PC-9 (cell line): ENCODE measurements at regions not wholly inside any gene's neighbourhood (a gene's known extent, or its start where the extent isn't known, plus 50 kb on each side); places are given as distances from the start of the nearest gene placed in this dataset.

Source experiments
- BruUV-seq: library from RNA; stranded (reverse); fragments of 400-500 nt; replicated peaks from 2 replicates; lab custom pipeline; 2021; lab: Mats Ljungman, UMichigan
- CTCF ChIA-PET: fragments of 300-600 bp; sonication (Branson Sonifier 250); formaldehyde crosslinking; loops from one replicate; lab custom pipeline; 2022; ENCODE audit warnings: antibody characterized with exemption; lab: Charles Lee
- POLR2A ChIA-PET: fragments of 300-600 bp; sonication (Branson Sonifier 250); formaldehyde crosslinking; loops from one replicate; lab custom pipeline; 2022; ENCODE audit warnings: antibody characterized with exemption; ENCODE audit not compliant: unreplicated experiment; lab: Charles Lee
- DNase-seq, 2 experiments: peaks; one replicate each; pipeline versions ENCODE4 v3.0.0 to v3.0.0-alpha.2; 2015 to 2022; ENCODE audit warnings: mixed read lengths in 1 of 2
- H2AFZ ChIP-seq: fragments of 200-600 bp; sonication (generic); 2 replicates; pipeline ENCODE4 v1.8.1; 2017; ENCODE audit warnings: antibody characterized with exemption
- H3F3A ChIP-seq: fragments of 200-600 bp; sonication (generic); 2 replicates; pipeline ENCODE4 v1.8.1; 2017; ENCODE audit warnings: antibody characterized with exemption, mild to moderate bottlenecking, low read depth; ENCODE audit not compliant: insufficient read depth
- H3K27ac ChIP-seq: fragments of 200-600 bp; sonication (generic); 2 replicates; pipeline ENCODE4 v1.6.1; 2016; ENCODE audit warnings: mixed run types
- H3K27me3 ChIP-seq: fragments of 200-600 bp; sonication (generic); 2 replicates; pipeline ENCODE4 v1.6.1; 2016; ENCODE audit warnings: low read depth, mixed run types; ENCODE audit not compliant: insufficient read depth
- H3K36me3 ChIP-seq: fragments of 200-600 bp; sonication (generic); 2 replicates; pipeline ENCODE4 v1.6.1; 2016; ENCODE audit warnings: low read depth, mixed run types
- H3K4me1 ChIP-seq: fragments of 200-600 bp; sonication (generic); replicated peaks from 2 replicates; pipeline ENCODE4 v1.6.1; 2016; ENCODE audit warnings: mixed run types; ENCODE audit not compliant: insufficient read depth
- H3K4me2 ChIP-seq: fragments of 200-600 bp; sonication (generic); 2 replicates; pipeline ENCODE4 v1.6.1; 2017; ENCODE audit warnings: mixed run types
- H3K4me3 ChIP-seq: fragments of 200-600 bp; sonication (generic); 2 replicates; pipeline ENCODE4 v1.6.1; 2016; ENCODE audit warnings: mixed run types
- H3K79me2 ChIP-seq: fragments of 200-600 bp; sonication (generic); 2 replicates; pipeline ENCODE4 v1.6.1; 2017; ENCODE audit warnings: low read depth, mixed run types
- H3K9me2 ChIP-seq: fragments of 200-600 bp; sonication (generic); 2 replicates; pipeline ENCODE4 v1.8.1; 2017; ENCODE audit warnings: mild to moderate bottlenecking; ENCODE audit not compliant: insufficient read depth
- H3K9me3 ChIP-seq: fragments of 200-600 bp; sonication (generic); 2 replicates; pipeline ENCODE4 v1.8.1; 2016; ENCODE audit warnings: low read depth; ENCODE audit not compliant: insufficient read depth
- H4K20me1 ChIP-seq: fragments of 200-600 bp; sonication (generic); 2 replicates; pipeline ENCODE4 v1.8.1; 2017; ENCODE audit not compliant: insufficient read depth
- CTCF ChIP-seq: fragments of 200-600 bp; sonication (generic); conservative IDR thresholded peaks from 2 replicates; pipeline ENCODE4 v1.6.1; 2017; ENCODE audit warnings: mixed run types, antibody characterized with exemption, mild to moderate bottlenecking, moderate library complexity
- EZH2 ChIP-seq: fragments of 200-600 bp; sonication (generic); IDR thresholded peaks from 2 replicates; pipeline ENCODE4 v1.8.0; 2017; ENCODE audit warnings: antibody characterized with exemption, low read depth
- intact Hi-C: fragments of 100-400 bp; cut with micrococcal nuclease; formaldehyde crosslinking; loops from one replicate; pipeline ENCODE4 v1.10.0; 2022; ENCODE audit not compliant: unreplicated experiment

DNA sequence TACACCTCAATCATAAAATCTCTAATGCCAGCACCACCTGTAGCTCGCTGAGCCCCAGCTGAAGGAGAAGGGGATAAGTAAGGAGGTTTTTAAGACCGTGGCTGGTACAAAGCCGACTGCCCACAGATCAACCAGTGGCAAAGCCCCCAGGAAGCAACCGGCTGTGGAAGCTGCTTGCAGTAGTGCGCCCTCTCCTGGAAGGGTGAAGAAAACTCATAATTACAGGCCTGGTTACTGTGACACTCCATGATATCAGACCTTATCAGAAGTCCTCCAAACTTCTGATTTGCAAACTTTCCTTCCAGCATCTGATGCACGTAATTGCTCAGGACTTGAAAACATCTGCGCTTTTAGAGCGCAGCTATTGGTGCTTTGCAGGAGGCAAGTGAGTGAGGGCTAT lies 63.1 kb upstream of the MCTP2 start:
- H3K4me3 ChIP-seq: no peak overlapping the region
- no peak for DNase-seq
- H3K4me1 ChIP-seq: no peaks in the 10 kb centered on the region
- ChIA-PET CTCF (interaction anchor here (0.6 kb wide), 1 partner anchor 48 kb away, joined by 3 read pairs; no protein-coding TSS in a partner anchor), POLR2A (no interaction called here)
- H3K79me2 ChIP-seq: no peaks in the 10 kb centered on the region
- BruUV-seq: no TSS peak
- H3K27me3 ChIP-seq: peaks cover 22% of the 10 kb centered on the region; the same call in 1 of the 2 replicates
- no peak overlapping the region for H3K27ac ChIP-seq
- H3K9me3 ChIP-seq: no peaks in the 10 kb centered on the region
- H4K20me1 ChIP-seq: no peaks in the 10 kb centered on the region
- H3K4me2 ChIP-seq: no peak overlapping the region
- no peaks in the 10 kb centered on the region for H3F3A ChIP-seq
- H3K36me3 ChIP-seq: no peaks in the 10 kb centered on the region
- peak; percentile 65 for TF ChIP-seq CTCF
- no peak for TF ChIP-seq EZH2
- H3K9me2 ChIP-seq: no peaks in the 10 kb centered on the region; the same call in 1 of the 2 replicates
- intact Hi-C loops: no loop called here
- no peak overlapping the region for H2AFZ ChIP-seq

DNA sequence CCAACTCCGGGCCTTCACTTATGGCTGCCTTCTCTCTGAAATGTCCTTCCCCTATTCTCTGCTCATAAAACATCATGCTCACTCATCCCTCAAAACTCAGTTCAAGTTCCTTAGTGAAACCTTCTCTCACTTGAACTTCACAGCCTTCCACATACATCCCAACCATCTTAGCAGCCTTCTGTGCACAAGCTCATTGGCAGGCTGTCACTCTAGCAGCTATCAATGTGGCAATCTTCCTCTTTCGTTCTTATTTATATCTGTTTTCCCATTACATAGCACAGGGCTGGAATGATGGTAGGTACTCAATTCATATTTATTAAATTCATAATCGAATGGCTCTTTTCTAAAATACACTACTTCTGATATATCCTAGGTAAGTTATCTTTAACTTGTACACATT lies 66.4 kb upstream of the MCTP2 start:
- ChIA-PET POLR2A (no interaction called here), CTCF (interaction anchor here (0.7 to 1.7 kb wide), 2 partner anchors 159 to 992 kb away, joined by 3 to 5 read pairs; no protein-coding TSS in a partner anchor)
- DNase-seq: no peak
- intact Hi-C loops: loop anchor here (1.0 kb wide), 1 partner anchor 159 kb away; no protein-coding TSS in a partner anchor
- Histone ChIP-seq H3K36me3 (no peaks in the 10 kb centered on the region), H3F3A (no peaks in the 10 kb centered on the region), H4K20me1 (no peaks in the 10 kb centered on the region), H3K79me2 (no peaks in the 10 kb centered on the region), H2AFZ (no peak overlapping the region), H3K4me1 (no peaks in the 10 kb centered on the region), H3K27ac (no peak overlapping the region), H3K4me2 (no peak overlapping the region), H3K27me3 (peaks cover 3% of the 10 kb centered on the region; the same call in 1 of the 2 replicates), H3K9me3 (no peaks in the 10 kb centered on the region), H3K4me3 (no peak overlapping the region), H3K9me2 (no peaks in the 10 kb centered on the region; the same call in 1 of the 2 replicates)
- no TSS peak for BruUV-seq
- TF ChIP-seq EZH2 (no peak), CTCF (no peak)

GRCh38 chr15:94164202-94164807 lies 67.1 kb upstream of the MCTP2 start:
- intact Hi-C loops: loop anchor here (1.0 kb wide), 1 partner anchor 160 kb away; no protein-coding TSS in a partner anchor
- no TSS peak for BruUV-seq

More at GRCh38 chr15:94164202-94164807, 67.1 kb upstream of the MCTP2 start:
- Histone ChIP-seq H3K36me3 (no peaks in the 10 kb centered on the region), H3K4me3 (no peak overlapping the region), H3K9me3 (no peaks in the 10 kb centered on the region), H3K79me2 (no peaks in the 10 kb centered on the region), H3K4me2 (no peak overlapping the region), H3K4me1 (no peaks in the 10 kb centered on the region), H3F3A (no peaks in the 10 kb centered on the region), H3K27ac (no peak overlapping the region), H4K20me1 (no peaks in the 10 kb centered on the region), H3K27me3 (no peaks in the 10 kb centered on the region), H2AFZ (no peak overlapping the region), H3K9me2 (no peaks in the 10 kb centered on the region; the same call in 1 of the 2 replicates)
- POLR2A ChIA-PET: no interaction called here
- DNase-seq: peak in 1 of 2 experiments; percentile 29
- TF ChIP-seq CTCF (peak; percentile 89), EZH2 (no peak)
- CTCF ChIA-PET: interaction anchor here (1.7 kb wide), 1 partner anchor 159 kb away, joined by 5 read pairs; no protein-coding TSS in a partner anchor
